ENCODE measurements at regions not wholly inside any gene's neighbourhood (a gene's known extent, or its start where the extent isn't known, plus 50 kb on each side); places are given as distances from the start of the nearest gene placed in this dataset.
"Not testable (repeated sequence)": the region's sequence is repeated elsewhere in the genome, so short reads cannot be mapped to it uniquely, and the experiment has no call there.

- DNase-seq: no peak
- ChIA-PET POLR2A (no interaction called here), CTCF (no interaction called here)
- no peaks in the 10 kb centered on the region for H3K36me3 ChIP-seq (ENCODE audit: control insufficient read depth in 4 of 4, insufficient read depth in 4 of 4, low read length in 3 of 4)
- H3K4me3 ChIP-seq (ENCODE audit: control insufficient read depth in 1 of 7, extremely low read depth in 1 of 7, insufficient read depth in 4 of 7, low read depth in 2 of 7, low read length in 6 of 7): no peak overlapping the region
- no peak overlapping the region for H3K27ac ChIP-seq (ENCODE audit: insufficient read depth in 1 of 2, low read depth in 1 of 2, low read length in 2 of 2, poor library complexity in 1 of 2, severe bottlenecking in 2 of 2)
- no peaks in the 10 kb centered on the region for H3K4me1 ChIP-seq (ENCODE audit: control extremely low read depth in 1 of 4, control insufficient read depth in 4 of 4, insufficient read depth in 4 of 4, low read length in 3 of 4)
- no peaks in the 10 kb centered on the region for H3K9me3 ChIP-seq (ENCODE audit: control extremely low read depth in 1 of 5, control insufficient read depth in 4 of 5, insufficient read depth in 2 of 5, low read depth in 1 of 5, low read length in 4 of 5)
- 92% methylated on average over 1 of the region's 1 CpG for WGBS (ENCODE audit: insufficient coverage)
- no peaks in the 10 kb centered on the region for H3K27me3 ChIP-seq (replicated peaks in 2 of 5; ENCODE audit: control insufficient read depth in 4 of 5, insufficient read depth in 5 of 5, low read length in 4 of 5)
Observed at GRCh38 chr7:79608005-79608404, 154.5 kb upstream of the MAGI2 start.

GRCh38 chr7:79604841-79605240 is 151.4 kb upstream of the MAGI2 start:
- no peak for DNase-seq
- Histone ChIP-seq H3K4me3 (ENCODE audit: control insufficient read depth in 1 of 7, extremely low read depth in 1 of 7, insufficient read depth in 4 of 7, low read depth in 2 of 7, low read length in 6 of 7) (no peak overlapping the region), H3K27me3 (replicated peaks in 2 of 5; ENCODE audit: control insufficient read depth in 4 of 5, insufficient read depth in 5 of 5, low read length in 4 of 5) (no peaks in the 10 kb centered on the region), H3K4me1 (ENCODE audit: control extremely low read depth in 1 of 4, control insufficient read depth in 4 of 4, insufficient read depth in 4 of 4, low read length in 3 of 4) (no peaks in the 10 kb centered on the region), H3K27ac (ENCODE audit: insufficient read depth in 1 of 2, low read depth in 1 of 2, low read length in 2 of 2, poor library complexity in 1 of 2, severe bottlenecking in 2 of 2) (no peak overlapping the region), H3K9me3 (ENCODE audit: control extremely low read depth in 1 of 5, control insufficient read depth in 4 of 5, insufficient read depth in 2 of 5, low read depth in 1 of 5, low read length in 4 of 5) (no peaks in the 10 kb centered on the region), H3K36me3 (ENCODE audit: control insufficient read depth in 4 of 4, insufficient read depth in 4 of 4, low read length in 3 of 4) (no peaks in the 10 kb centered on the region)
- ChIA-PET CTCF (interaction anchor here (0.6 to 1.4 kb wide), 2 partner anchors 15 to 438 kb away, joined by 3 to 4 read pairs; no protein-coding TSS in a partner anchor), POLR2A (no interaction called here)
- WGBS (ENCODE audit: insufficient coverage): 100% methylated on average over 2 of the region's 4 CpGs

GRCh38 chr7:79598351-79598750 is 144.9 kb upstream of the MAGI2 start:
- POLR2A ChIA-PET: no interaction called here

GRCh38 chr7:79594671-79595070 is 141.2 kb upstream of the MAGI2 start:
- POLR2A ChIA-PET; H3K9me3 ChIP-seq (ENCODE audit: control extremely low read depth in 1 of 5, control insufficient read depth in 4 of 5, insufficient read depth in 2 of 5, low read depth in 1 of 5, low read length in 4 of 5); H3K36me3 ChIP-seq (ENCODE audit: control insufficient read depth in 4 of 4, insufficient read depth in 4 of 4, low read length in 3 of 4); CTCF ChIA-PET; H3K27me3 ChIP-seq (replicated peaks in 2 of 5; ENCODE audit: control insufficient read depth in 4 of 5, insufficient read depth in 5 of 5, low read length in 4 of 5); H3K27ac ChIP-seq (ENCODE audit: insufficient read depth in 1 of 2, low read depth in 1 of 2, low read length in 2 of 2, poor library complexity in 1 of 2, severe bottlenecking in 2 of 2); H3K4me1 ChIP-seq (ENCODE audit: control extremely low read depth in 1 of 4, control insufficient read depth in 4 of 4, insufficient read depth in 4 of 4, low read length in 3 of 4); H3K4me3 ChIP-seq (ENCODE audit: control insufficient read depth in 1 of 7, extremely low read depth in 1 of 7, insufficient read depth in 4 of 7, low read depth in 2 of 7, low read length in 6 of 7): not testable (repeated sequence)
- WGBS (ENCODE audit: insufficient coverage): 24% methylated on average over 3 of the region's 5 CpGs
- DNase-seq: peak in 2 of 3 donors; percentile 0

More at GRCh38 chr7:79598351-79598750, 144.9 kb upstream of the MAGI2 start:
- Histone ChIP-seq H3K36me3 (ENCODE audit: control insufficient read depth in 4 of 4, insufficient read depth in 4 of 4, low read length in 3 of 4) (no peaks in the 10 kb centered on the region), H3K9me3 (ENCODE audit: control extremely low read depth in 1 of 5, control insufficient read depth in 4 of 5, insufficient read depth in 2 of 5, low read depth in 1 of 5, low read length in 4 of 5) (no peaks in the 10 kb centered on the region), H3K4me3 (ENCODE audit: control insufficient read depth in 1 of 7, extremely low read depth in 1 of 7, insufficient read depth in 4 of 7, low read depth in 2 of 7, low read length in 6 of 7) (no peak overlapping the region), H3K27me3 (replicated peaks in 2 of 5; ENCODE audit: control insufficient read depth in 4 of 5, insufficient read depth in 5 of 5, low read length in 4 of 5) (no peaks in the 10 kb centered on the region), H3K4me1 (ENCODE audit: control extremely low read depth in 1 of 4, control insufficient read depth in 4 of 4, insufficient read depth in 4 of 4, low read length in 3 of 4) (no peaks in the 10 kb centered on the region), H3K27ac (ENCODE audit: insufficient read depth in 1 of 2, low read depth in 1 of 2, low read length in 2 of 2, poor library complexity in 1 of 2, severe bottlenecking in 2 of 2) (no peak overlapping the region)
- CTCF ChIA-PET: no interaction called here
- no CpG with 5 or more reads among the region's 3 CpGs for WGBS (ENCODE audit: insufficient coverage)
- DNase-seq: peak in 2 of 3 donors; percentile 4 to 6

- CTCF ChIA-PET: no interaction called here
- H3K4me3 ChIP-seq (ENCODE audit: control insufficient read depth in 1 of 7, extremely low read depth in 1 of 7, insufficient read depth in 4 of 7, low read depth in 2 of 7, low read length in 6 of 7): no peak overlapping the region
- H3K27ac ChIP-seq (ENCODE audit: insufficient read depth in 1 of 2, low read depth in 1 of 2, low read length in 2 of 2, poor library complexity in 1 of 2, severe bottlenecking in 2 of 2): no peak overlapping the region
- H3K27me3 ChIP-seq (replicated peaks in 2 of 5; ENCODE audit: control insufficient read depth in 4 of 5, insufficient read depth in 5 of 5, low read length in 4 of 5): no peaks in the 10 kb centered on the region
- H3K4me1 ChIP-seq (ENCODE audit: control extremely low read depth in 1 of 4, control insufficient read depth in 4 of 4, insufficient read depth in 4 of 4, low read length in 3 of 4): no peaks in the 10 kb centered on the region
- DNase-seq: no peak
- no peaks in the 10 kb centered on the region for H3K9me3 ChIP-seq (ENCODE audit: control extremely low read depth in 1 of 5, control insufficient read depth in 4 of 5, insufficient read depth in 2 of 5, low read depth in 1 of 5, low read length in 4 of 5)
- H3K36me3 ChIP-seq (ENCODE audit: control insufficient read depth in 4 of 4, insufficient read depth in 4 of 4, low read length in 3 of 4): no peaks in the 10 kb centered on the region
- POLR2A ChIA-PET: no interaction called here
Observed at GRCh38 chr7:79593866-79594301, 140.4 kb upstream of the MAGI2 start.

- POLR2A ChIA-PET: no interaction called here
- no peaks in the 10 kb centered on the region for H3K4me1 ChIP-seq (ENCODE audit: control extremely low read depth in 1 of 4, control insufficient read depth in 4 of 4, insufficient read depth in 4 of 4, low read length in 3 of 4)
- no peak for DNase-seq
- no peak overlapping the region for H3K4me3 ChIP-seq (ENCODE audit: control insufficient read depth in 1 of 7, extremely low read depth in 1 of 7, insufficient read depth in 4 of 7, low read depth in 2 of 7, low read length in 6 of 7)
- no peak overlapping the region for H3K27ac ChIP-seq (ENCODE audit: insufficient read depth in 1 of 2, low read depth in 1 of 2, low read length in 2 of 2, poor library complexity in 1 of 2, severe bottlenecking in 2 of 2)
- H3K9me3 ChIP-seq (ENCODE audit: control extremely low read depth in 1 of 5, control insufficient read depth in 4 of 5, insufficient read depth in 2 of 5, low read depth in 1 of 5, low read length in 4 of 5): no peaks in the 10 kb centered on the region
- H3K36me3 ChIP-seq (ENCODE audit: control insufficient read depth in 4 of 4, insufficient read depth in 4 of 4, low read length in 3 of 4): no peaks in the 10 kb centered on the region
- CTCF ChIA-PET: no interaction called here
- H3K27me3 ChIP-seq (replicated peaks in 2 of 5; ENCODE audit: control insufficient read depth in 4 of 5, insufficient read depth in 5 of 5, low read length in 4 of 5): no peaks in the 10 kb centered on the region
Observed at GRCh38 chr7:79590916-79591623, 137.6 kb upstream of the MAGI2 start.

- H3K9me3 ChIP-seq (ENCODE audit: control extremely low read depth in 1 of 5, control insufficient read depth in 4 of 5, insufficient read depth in 2 of 5, low read depth in 1 of 5, low read length in 4 of 5): no peaks in the 10 kb centered on the region
- H3K4me3 ChIP-seq (ENCODE audit: control insufficient read depth in 1 of 7, extremely low read depth in 1 of 7, insufficient read depth in 4 of 7, low read depth in 2 of 7, low read length in 6 of 7): no peak overlapping the region
- H3K4me1 ChIP-seq (ENCODE audit: control extremely low read depth in 1 of 4, control insufficient read depth in 4 of 4, insufficient read depth in 4 of 4, low read length in 3 of 4): no peaks in the 10 kb centered on the region
- POLR2A ChIA-PET: no interaction called here
- no peaks in the 10 kb centered on the region for H3K36me3 ChIP-seq (ENCODE audit: control insufficient read depth in 4 of 4, insufficient read depth in 4 of 4, low read length in 3 of 4)
- WGBS (ENCODE audit: insufficient coverage): 100% methylated on average over 1 of the region's 1 CpG
- CTCF ChIA-PET: no interaction called here
- no peak overlapping the region for H3K27ac ChIP-seq (ENCODE audit: insufficient read depth in 1 of 2, low read depth in 1 of 2, low read length in 2 of 2, poor library complexity in 1 of 2, severe bottlenecking in 2 of 2)
- no peak for DNase-seq
- no peaks in the 10 kb centered on the region for H3K27me3 ChIP-seq (replicated peaks in 2 of 5; ENCODE audit: control insufficient read depth in 4 of 5, insufficient read depth in 5 of 5, low read length in 4 of 5)
Observed at GRCh38 chr7:79590391-79590790, 136.9 kb upstream of the MAGI2 start.

All from common myeloid progenitor, CD34-positive (primary cell).